ENCODE measurements at regions not wholly inside any gene's neighbourhood (a gene's known extent, or its start where the extent isn't known, plus 50 kb on each side); places are given as distances from the start of the nearest gene placed in this dataset. TPM values are rescaled to one million over a fixed set of nuclear protein-coding genes. Genes with fewer than 3 reads are reported as not detected.

DNA sequence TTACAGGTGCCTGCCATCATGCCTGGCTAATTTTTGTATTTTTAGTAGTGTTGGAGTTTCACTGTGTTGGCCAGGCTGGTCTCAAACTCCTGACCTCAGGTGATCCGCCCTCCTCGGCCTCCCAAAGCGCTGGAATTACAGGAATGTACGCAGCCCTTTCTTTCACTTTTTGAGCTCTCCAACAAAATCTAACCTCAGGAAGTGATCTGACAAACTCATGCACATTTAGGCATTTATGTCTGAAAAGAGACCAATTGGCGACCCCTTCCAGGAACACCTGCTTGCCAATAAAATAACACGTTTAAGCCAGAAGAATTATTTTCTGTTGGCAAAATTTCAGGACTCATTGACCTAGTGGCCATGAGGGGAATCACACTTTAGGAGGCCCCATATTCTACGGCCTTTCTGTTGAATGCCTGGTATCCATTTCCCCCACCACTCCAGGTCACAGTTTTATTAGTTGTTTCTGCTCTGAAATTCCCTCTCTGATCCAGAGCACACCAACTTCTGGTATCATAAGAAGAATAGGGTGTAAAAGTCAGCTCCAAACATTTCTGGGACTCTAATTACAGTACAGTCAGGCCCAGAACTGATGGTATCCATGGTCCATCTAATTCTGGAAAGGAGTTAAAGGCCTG lies 65.8 kb upstream of the FRMD4A start:
- DNase-seq (ENCODE audit: low read depth), result peak; percentile 83

DNA sequence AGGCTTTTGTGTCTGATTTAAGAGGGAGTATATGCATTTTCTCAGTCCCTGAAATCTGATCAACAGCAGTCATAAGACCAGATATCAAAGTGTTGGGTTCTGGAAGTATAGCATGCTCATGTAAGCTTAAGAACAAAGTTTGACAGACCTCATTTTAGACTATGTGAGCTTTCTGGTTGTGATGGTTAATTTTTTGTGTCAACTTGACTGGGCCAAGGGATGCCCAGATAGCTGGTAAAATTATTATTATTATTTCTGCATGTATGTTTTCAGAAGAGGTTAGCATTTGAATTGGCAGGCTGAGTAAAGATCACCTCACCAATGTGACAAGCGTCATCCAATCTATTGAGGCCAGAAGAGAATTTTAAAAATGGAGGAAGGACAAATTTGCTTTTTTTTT lies 63.5 kb upstream of the FRMD4A start:
- DNase-seq (ENCODE audit: low read depth), result no peak

DNA sequence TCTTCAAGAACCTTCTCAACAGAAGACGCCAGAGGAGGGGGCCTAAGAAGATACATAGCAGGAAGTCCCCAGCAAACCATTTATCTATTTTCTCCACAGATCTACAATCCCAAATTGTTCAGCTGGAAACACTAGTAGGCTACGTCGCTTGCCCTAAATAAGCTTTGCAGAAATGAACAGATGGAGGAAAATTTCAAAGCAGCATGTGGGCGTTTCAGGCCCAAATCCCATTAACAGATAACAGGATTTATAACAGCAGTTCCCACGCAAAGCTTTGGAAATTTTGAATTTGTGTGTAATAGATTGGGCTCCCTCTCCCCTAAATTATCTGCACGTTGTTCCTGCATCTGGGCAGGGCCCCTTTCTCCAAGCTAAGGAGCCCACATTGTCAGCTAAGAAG lies 60.6 kb upstream of the FRMD4A start:
- no peak for DNase-seq (ENCODE audit: low read depth)

DNA sequence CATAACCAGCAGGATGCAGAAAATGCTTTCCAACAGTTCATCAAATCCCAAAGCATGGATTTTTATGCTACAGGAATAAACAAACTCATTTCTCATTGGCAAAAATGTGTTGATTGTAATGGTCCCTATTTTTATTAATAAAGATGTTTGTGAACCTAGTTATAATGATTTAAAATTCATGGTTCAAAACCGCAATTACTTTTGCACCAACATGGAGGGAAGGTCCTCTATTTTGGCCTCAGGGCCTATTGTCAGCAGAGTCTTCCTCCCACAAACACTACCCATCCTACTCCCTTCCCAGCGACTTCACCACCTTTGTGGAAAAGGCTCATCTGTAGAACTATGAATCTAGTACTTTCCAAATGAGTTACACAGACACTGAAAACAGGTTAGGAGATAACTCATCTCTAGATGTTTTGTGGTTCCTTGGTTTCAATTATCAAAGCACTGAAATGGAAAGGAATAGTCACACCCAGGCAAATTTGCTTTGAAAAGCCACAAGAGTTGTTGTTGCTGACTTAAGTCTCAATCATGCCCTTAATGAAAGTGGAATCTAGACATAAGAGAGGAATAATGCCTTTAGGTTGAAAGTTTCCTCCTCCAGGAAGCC lies 59.4 kb upstream of the FRMD4A start:
- no peak for DNase-seq (ENCODE audit: low read depth)

DNA sequence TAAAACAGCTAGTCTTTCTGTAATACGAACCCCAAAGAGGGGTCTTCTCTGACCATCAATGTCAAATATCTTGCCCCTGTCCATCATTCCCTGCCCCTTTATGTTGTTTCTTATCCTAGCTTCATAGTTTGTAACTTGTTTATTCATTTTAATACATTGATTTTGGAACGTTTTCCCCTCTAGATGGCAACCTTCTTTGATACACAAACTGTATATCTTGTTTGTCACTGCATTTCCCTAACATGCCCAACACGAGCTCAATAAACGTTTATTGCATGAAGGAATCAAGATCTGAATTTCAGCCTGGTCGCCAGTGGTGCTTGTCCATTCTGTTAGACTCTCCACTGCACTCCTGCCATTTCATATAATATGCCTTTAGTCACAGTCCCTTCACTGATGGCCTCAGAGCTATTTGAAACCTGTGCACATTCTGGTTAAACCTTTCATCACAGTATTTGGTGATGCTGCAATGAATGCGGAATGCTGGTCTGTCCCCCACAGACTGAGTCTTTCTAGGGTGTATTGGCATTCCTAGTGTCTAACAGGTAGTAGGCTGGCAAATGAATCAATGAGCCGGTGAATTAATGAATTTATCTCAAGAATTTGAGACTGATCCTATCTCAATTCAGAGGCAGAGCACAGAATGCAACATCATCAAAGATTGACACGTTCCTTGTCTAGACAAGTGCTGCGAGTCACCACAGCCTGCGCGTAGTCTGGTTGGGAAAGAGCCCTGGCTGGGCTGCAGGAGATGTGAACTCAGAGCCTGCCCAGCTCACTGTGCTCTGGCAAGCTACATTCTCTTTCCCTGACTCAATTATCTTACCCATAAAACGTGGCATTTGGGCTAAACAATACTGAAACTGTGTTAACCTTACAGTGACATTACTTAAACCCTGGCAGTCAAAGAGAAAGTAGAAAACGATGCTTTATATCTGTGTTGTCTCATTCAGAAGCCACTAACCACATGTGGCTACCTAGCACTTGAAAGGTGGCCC lies 55.2 kb upstream of the FRMD4A start:
- DNase-seq (ENCODE audit: low read depth), result peak; percentile 80

DNA sequence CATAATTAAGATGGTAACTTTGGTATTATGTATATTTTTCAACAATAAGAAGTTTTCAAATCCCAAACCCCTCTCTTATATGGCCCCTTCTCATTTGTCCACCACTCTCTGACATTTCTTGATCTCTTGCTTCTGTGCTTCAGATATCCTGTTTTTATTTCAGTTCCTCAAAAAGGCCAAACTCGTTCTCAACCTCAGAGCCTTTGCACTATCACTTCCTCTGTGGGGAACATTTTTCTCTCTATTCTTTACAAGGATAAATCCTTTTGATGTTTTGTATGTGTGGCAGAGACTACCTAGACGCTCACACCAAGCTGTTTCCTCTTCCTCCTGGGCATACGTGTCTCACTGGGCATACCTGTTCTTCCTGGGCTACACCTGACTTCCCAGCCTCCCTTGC lies 54.2 kb upstream of the FRMD4A start:
- DNase-seq (ENCODE audit: low read depth), result no peak

DNA sequence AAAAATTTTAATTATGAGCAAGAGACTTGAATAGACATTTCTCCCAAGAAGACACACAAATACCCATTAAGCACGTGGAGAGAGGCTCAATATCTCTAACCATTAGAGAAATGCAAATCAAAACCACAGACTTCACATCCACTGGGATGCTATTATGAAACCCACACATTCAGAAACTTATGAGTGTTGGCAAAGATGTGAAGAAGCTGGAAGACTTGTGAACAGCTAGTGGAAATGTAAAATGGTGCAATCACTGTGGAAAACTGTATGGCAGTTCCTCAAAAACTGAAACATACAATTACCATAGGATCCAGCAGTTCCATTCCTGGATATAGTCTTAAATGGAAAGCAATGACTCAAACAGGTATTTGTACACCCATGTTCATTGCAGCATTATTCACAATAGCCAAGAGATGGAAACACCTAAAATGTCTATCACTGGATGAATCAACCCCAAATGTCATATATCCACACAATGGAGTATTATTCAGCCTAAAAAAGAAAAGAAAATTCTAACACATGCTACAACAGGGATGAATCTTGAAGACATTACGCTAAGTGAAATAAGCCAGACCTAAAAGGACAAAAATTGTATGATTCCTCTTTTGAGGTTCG lies 53.5 kb upstream of the FRMD4A start:
- peak; percentile 38 for DNase-seq (ENCODE audit: low read depth)

DNA sequence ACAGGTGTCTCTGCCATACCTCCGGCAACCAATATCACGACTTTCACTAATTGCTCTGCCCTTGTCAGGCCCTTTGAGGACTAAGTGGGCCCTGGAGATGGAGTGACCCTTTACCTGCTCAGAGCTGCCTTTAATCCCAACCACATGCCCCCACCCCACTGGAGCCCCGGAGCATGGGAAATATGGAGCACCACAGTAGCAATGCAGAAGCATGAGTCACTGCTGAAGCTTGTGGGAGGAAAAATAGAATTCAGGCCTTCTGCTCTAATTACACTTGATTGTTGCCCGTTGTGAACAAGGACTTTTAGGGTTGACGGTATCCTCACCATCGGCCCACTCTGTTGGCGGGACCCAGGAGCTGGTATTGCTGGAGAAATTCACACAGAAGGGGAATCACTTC lies 52.5 kb upstream of the FRMD4A start:
- DNase-seq (ENCODE audit: low read depth), result peak; percentile 77

DNA sequence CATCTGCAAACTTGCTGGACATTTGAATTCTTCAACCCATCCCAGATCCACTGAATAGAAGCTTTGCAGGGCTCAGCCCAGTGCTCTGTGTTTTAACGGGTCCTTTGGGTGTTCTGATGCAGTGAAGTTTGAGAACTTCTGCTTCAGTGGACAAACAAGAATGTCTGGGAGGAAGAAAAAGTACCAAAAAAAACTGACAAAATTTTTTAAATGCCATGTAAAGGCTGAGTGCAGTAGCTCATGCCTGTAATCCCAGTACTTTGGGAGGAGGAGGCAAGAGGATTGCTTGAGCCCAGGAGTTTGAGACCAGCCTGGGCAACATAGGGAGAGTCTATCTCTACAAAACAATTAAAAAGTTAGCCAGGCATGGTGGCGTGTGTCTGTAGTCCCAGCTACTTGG lies 51.8 kb upstream of the FRMD4A start:
- no peak for DNase-seq (ENCODE audit: low read depth)

DNA sequence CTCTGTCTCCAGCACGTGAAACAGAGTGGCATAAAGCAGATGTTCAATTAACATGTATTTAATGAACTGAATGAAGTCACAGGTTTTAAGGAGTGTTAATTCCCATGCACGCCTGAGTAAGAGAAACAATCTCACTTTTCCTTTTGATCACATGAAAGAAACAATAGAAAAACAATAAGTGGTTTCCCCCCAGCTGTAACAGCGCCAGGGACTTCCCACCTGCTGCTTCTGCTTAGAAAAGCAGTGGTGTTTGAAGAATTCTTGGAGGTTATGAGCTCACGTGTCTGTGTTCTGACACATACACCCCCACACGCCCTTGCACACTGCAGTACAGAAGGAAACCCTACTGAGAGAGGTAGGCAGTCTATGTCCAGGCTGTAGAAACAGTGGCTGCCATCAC lies 51.3 kb upstream of the FRMD4A start:
- peak; percentile 59 for DNase-seq (ENCODE audit: low read depth)

DNA sequence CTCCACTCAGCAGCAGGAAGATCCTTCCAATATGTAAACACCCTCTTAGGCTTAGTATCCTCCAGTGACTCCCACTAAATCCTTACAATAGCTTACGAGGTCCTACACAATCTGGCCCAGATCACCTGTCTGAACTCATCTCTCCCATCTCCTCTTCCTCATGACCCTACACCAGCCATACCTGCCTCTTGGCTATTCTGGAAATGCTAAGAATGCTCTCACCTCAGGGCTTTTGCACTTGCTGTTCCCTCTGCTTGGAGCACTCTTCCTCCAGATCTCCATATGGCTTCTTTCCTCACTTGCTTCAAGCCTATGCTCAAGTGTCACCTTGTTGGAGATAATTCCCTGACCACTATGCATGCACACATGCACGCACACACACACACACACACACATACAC lies 50.8 kb upstream of the FRMD4A start:
- DNase-seq (ENCODE audit: low read depth), result no peak

DNA sequence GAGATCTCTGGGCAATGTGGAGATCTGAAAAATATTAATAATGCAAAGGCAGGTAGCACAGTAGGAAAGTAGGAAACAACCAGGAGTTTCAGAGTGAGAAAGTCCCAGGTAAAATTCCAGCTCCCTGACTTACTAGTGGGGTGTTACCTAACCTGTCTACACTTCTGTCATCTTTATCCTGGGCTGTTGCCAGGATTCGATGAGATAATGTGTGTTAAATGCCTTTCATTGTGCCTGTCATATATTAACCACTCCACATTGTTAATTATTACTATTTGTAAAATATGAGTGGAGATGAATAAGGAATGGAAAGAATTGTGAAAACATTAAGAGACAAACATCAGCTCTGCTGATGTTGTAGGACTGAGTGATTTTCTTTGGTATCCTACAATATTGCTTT lies 50.0 kb upstream of the FRMD4A start:
- DNase-seq (ENCODE audit: low read depth), result no peak

MicroRNAs encoded in the stretch of these regions (microRNA counts, 767-probe panel; counts per million panel counts)
- microRNA hsa-miR-1265, result not detected

Small RNA genes in the stretch of these regions (microRNA-seq; reads per million reads assigned to microRNA genes)
- gene MIR1265 (0.65 reads per million), gene MIR4293 (not detected)

All from myocyte (in vitro differentiated cells).